HepG2 (cell line): ENCODE measurements at regions not wholly inside any gene's neighbourhood (a gene's known extent, or its start where the extent isn't known, plus 50 kb on each side); places are given as distances from the start of the nearest gene placed in this dataset.

Source experiments
- ATAC-seq: fragments of 200-7000 bp; cut with Tn5 transposase; 3 replicates; pipeline ENCODE4 v1.9.1; 2020; ENCODE audit warnings: mild to moderate bottlenecking, moderate library complexity
- BruUV-seq: library from RNA; stranded (reverse); fragments of 400-500 nt; replicated peaks from 2 replicates; lab custom pipeline; 2021; lab: Mats Ljungman, UMichigan
- CTCF ChIA-PET: fragments of 300-600 bp; formaldehyde crosslinking; extraction: SDS; loops from one replicate; lab custom pipeline; 2021; ENCODE audit warnings: low total read pairs, inconsistent platforms, low intra/inter-chr PET ratio; lab: Yijun Ruan, JAX
- POLR2A ChIA-PET: fragments of 350-600 bp; sonication (Branson Sonifier 250); formaldehyde crosslinking; loops from one replicate; lab custom pipeline; 2020; ENCODE audit warnings: antibody characterized with exemption, inconsistent platforms; lab: Yijun Ruan, JAX
- DNase-seq: peaks from one replicate; pipeline ENCODE4 v3.0.0-alpha.2; 2015; ENCODE audit warnings: low spot score
- FAIRE-seq: peaks from 3 replicates; lab custom pipeline; 2011; peaks lifted over from hg19 to GRCh38; lab: Jason Lieb, UNC
- H2AFZ ChIP-seq: one replicate; pipeline ENCODE4 v1.6.1; 2011; ENCODE audit warnings: low read length, inconsistent platforms
- H3K27ac ChIP-seq: fragments of 300-600 bp; 3 replicates; pipeline ENCODE4 v1.8.0; 2011; ENCODE audit warnings: mixed run types, mild to moderate bottlenecking, mixed read lengths, low read length, inconsistent platforms; ENCODE audit not compliant: insufficient read depth; ENCODE audit errors: extremely low read length
- H3K27me3 ChIP-seq, 2 experiments: fragments of 200-600 bp in 1 of 2; 2 replicates in 1 of 2; 3 replicates in 1 of 2; pipeline versions ENCODE4 v1.6.0 to v1.8.0; 2011; ENCODE audit warnings: low read length in 2 of 2, mild to moderate bottlenecking in 2 of 2, moderate library complexity in 2 of 2, inconsistent platforms in 1 of 2; ENCODE audit not compliant: insufficient read depth in 2 of 2, control insufficient read depth in 1 of 2
- H3K36me3 ChIP-seq, 2 experiments: fragments of 200-600 bp in 1 of 2; replicated peaks in 1 of 2; 2 replicates in 1 of 2; 3 replicates in 1 of 2; pipeline versions ENCODE4 v1.5.1 to v1.8.0; 2011; ENCODE audit warnings: low read length in 2 of 2, inconsistent platforms in 1 of 2; ENCODE audit not compliant: insufficient read depth in 2 of 2, control insufficient read depth in 1 of 2
- H3K4me1 ChIP-seq: 2 replicates; pipeline ENCODE4 v1.5.1; 2012; ENCODE audit warnings: low read length, inconsistent platforms; ENCODE audit not compliant: insufficient read depth
- H3K4me2 ChIP-seq: 2 replicates; pipeline ENCODE4 v1.6.0; 2011; ENCODE audit warnings: low read depth, low read length, inconsistent platforms
- H3K4me3 ChIP-seq, 3 experiments: fragments of 200-600 bp in 1 of 3; sonication (generic), shearing (Covaris generic) in 1 of 3; replicated peaks in 1 of 3; 2 replicates each; pipeline ENCODE4 v1.5.1; 2011 to 2016; ENCODE audit warnings: low read length in 3 of 3, inconsistent platforms in 2 of 3, low read depth in 2 of 3, mild to moderate bottlenecking in 2 of 3, control low read depth in 1 of 3, mixed read lengths in 1 of 3; ENCODE audit not compliant: insufficient read depth in 1 of 3
- H3K79me2 ChIP-seq: one replicate; pipeline ENCODE4 v1.6.1; 2011; ENCODE audit warnings: low read length, inconsistent platforms; ENCODE audit not compliant: insufficient read depth
- H3K9ac ChIP-seq: 2 replicates; pipeline ENCODE4 v1.6.0; 2011; ENCODE audit warnings: mild to moderate bottlenecking, low read depth, low read length, inconsistent platforms; ENCODE audit not compliant: insufficient read depth
- H3K9me3 ChIP-seq: 2 replicates; pipeline ENCODE4 v1.5.1; 2012; ENCODE audit warnings: mild to moderate bottlenecking, low read length
- H4K20me1 ChIP-seq: 2 replicates; pipeline ENCODE4 v1.6.0; 2011; ENCODE audit warnings: inconsistent platforms, mild to moderate bottlenecking, low read length, moderate library complexity; ENCODE audit not compliant: insufficient read depth
- EZH2 ChIP-seq: conservative IDR thresholded peaks from 2 replicates; pipeline ENCODE4 v1.6.1; 2012; ENCODE audit warnings: mild to moderate bottlenecking, low read depth, low read length, moderate library complexity
- MED1 ChIP-seq: sonication (generic); formaldehyde crosslinking; IDR thresholded peaks from 2 replicates; pipeline ENCODE4 v1.4.0; 2020; ENCODE audit warnings: missing genetic modification reagents
- NCOA1 ChIP-seq: sonication (generic); formaldehyde crosslinking; IDR thresholded peaks from 2 replicates; pipeline ENCODE4 v1.9.0; 2021; ENCODE audit warnings: missing genetic modification reagents
- RARG ChIP-seq: sonication (generic); formaldehyde crosslinking; IDR thresholded peaks from 2 replicates; pipeline ENCODE4 v1.4.0; 2020; ENCODE audit warnings: low read depth, mild to moderate bottlenecking, missing genetic modification reagents
- SIX4 ChIP-seq: sonication (generic); formaldehyde crosslinking; IDR thresholded peaks from 2 replicates; pipeline ENCODE4 v1.4.0; 2020; ENCODE audit warnings: missing genetic modification reagents
- ZBTB25 ChIP-seq: IDR thresholded peaks from 2 replicates; pipeline ENCODE4 v1.6.1; 2018; ENCODE audit warnings: missing genetic modification reagents
- in situ Hi-C: cut with HindIII; loops from 2 replicates; pipeline ENCODE4 v1.10.0; 2017; ENCODE audit warnings: low pct_unique_long_range_greater_than_20kb; ENCODE audit not compliant: extremely low pct_ligation_motif_present
- intact Hi-C: fragments of 100-400 bp; cut with micrococcal nuclease; formaldehyde crosslinking; loops from one replicate; pipeline ENCODE4 v1.10.0; 2022; ENCODE audit not compliant: unreplicated experiment
- TF ChIP-seq, protein P1 (sequence below): sonication (generic); IDR thresholded peaks from 2 replicates; pipeline ENCODE4 v1.6.1; 2016; ENCODE audit warnings: low read depth, borderline replicate concordance
- TF ChIP-seq, protein P2 (sequence below), 2 experiments: sonication (generic) in 1 of 2; formaldehyde crosslinking in 1 of 2; IDR thresholded peaks; 2 replicates each; pipeline versions ENCODE4 v1.6.1 to v1.9.0; 2014 to 2022; ENCODE audit warnings: antibody characterized with exemption in 1 of 2, borderline replicate concordance in 1 of 2, inconsistent platforms in 1 of 2, low read depth in 1 of 2, missing genetic modification reagents in 1 of 2

DNA sequence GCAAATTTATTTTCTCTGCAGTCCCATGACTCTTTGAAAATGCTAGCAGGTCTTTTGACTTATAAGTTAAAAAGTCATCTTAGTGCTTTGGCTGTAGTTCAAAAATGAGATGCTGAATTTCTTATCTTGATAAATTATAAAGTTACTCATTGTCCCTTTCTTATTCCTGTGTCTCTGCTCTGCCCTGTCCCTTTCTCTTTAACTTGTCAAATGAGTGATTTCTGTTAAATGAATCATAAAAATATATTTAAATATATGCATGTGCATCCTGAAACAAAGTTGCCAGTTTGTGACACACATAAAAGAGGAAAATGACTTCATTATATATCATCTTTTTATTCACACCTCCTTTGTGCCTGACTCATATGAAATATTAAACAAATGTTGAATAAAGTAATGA is 1097.3 kb upstream of the EPHA6 start:
- no TSS peak for BruUV-seq
- POLR2A ChIA-PET, result no interaction called here
- no peak for FAIRE-seq

DNA sequence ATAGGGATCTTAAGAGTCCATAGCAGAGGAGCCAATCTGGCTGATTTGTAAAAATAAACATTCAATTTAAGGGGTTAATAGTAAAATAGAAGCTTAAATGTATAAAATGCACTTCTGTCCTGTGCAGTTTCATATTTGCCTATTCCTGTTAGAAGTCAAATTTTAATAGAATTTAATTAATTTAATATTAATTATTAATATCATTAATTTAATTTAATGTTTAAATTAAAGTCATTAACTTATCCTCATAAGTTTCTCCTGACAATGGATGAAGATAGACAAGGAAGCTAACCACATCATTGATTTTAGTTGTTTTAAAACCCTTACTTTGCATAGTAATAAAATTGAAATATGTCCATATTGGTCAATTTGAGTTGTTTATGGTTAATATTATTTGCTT is 1096.2 kb upstream of the EPHA6 start:
- H3K9me3 ChIP-seq, result no peaks in the 10 kb centered on the region
- DNase-seq, result no peak
- ATAC-seq, result no peak
- H3K4me2 ChIP-seq, result no peak overlapping the region
- H3K9ac ChIP-seq, result no peak overlapping the region
- no peaks in the 10 kb centered on the region for H3K27me3 ChIP-seq
- no peak overlapping the region for H3K4me3 ChIP-seq
- in situ Hi-C loops, result no loop called here
- POLR2A ChIA-PET, result no interaction called here
- H2AFZ ChIP-seq, result no peak overlapping the region
- no peaks in the 10 kb centered on the region for H3K4me1 ChIP-seq
- H3K27ac ChIP-seq, result no peak overlapping the region
- BruUV-seq, result no TSS peak
- intact Hi-C loops, result no loop called here
- no peaks in the 10 kb centered on the region for H4K20me1 ChIP-seq
- TF ChIP-seq NCOA1 (CRISPR knock-in tag) (no peak), MED1 (CRISPR knock-in tag) (no peak)
- TF ChIP-seq, protein P1, sequence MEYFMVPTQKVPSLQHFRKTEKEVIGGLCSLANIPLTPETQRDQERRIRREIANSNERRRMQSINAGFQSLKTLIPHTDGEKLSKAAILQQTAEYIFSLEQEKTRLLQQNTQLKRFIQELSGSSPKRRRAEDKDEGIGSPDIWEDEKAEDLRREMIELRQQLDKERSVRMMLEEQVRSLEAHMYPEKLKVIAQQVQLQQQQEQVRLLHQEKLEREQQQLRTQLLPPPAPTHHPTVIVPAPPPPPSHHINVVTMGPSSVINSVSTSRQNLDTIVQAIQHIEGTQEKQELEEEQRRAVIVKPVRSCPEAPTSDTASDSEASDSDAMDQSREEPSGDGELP, result no peak
- TF ChIP-seq, protein P2, sequence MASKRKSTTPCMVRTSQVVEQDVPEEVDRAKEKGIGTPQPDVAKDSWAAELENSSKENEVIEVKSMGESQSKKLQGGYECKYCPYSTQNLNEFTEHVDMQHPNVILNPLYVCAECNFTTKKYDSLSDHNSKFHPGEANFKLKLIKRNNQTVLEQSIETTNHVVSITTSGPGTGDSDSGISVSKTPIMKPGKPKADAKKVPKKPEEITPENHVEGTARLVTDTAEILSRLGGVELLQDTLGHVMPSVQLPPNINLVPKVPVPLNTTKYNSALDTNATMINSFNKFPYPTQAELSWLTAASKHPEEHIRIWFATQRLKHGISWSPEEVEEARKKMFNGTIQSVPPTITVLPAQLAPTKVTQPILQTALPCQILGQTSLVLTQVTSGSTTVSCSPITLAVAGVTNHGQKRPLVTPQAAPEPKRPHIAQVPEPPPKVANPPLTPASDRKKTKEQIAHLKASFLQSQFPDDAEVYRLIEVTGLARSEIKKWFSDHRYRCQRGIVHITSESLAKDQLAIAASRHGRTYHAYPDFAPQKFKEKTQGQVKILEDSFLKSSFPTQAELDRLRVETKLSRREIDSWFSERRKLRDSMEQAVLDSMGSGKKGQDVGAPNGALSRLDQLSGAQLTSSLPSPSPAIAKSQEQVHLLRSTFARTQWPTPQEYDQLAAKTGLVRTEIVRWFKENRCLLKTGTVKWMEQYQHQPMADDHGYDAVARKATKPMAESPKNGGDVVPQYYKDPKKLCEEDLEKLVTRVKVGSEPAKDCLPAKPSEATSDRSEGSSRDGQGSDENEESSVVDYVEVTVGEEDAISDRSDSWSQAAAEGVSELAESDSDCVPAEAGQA (IDR thresholded peaks at IDR 0.05; ENCODE audit: low read depth), result no peak
- TF ChIP-seq, protein P2 (CRISPR knock-in tag; IDR thresholded peaks at IDR 0.05; ENCODE audit: borderline replicate concordance), result no peak
- FAIRE-seq, result no peak
- no peaks in the 10 kb centered on the region for H3K79me2 ChIP-seq
- CTCF ChIA-PET, result no interaction called here
- H3K36me3 ChIP-seq, result no peaks in the 10 kb centered on the region

More for the DNA sequence above, 1097.3 kb upstream of the EPHA6 start:
- no peak for DNase-seq
- Histone ChIP-seq H3K4me2 (no peak overlapping the region), H3K27ac (no peak overlapping the region), H3K36me3 (no peaks in the 10 kb centered on the region), H3K4me1 (no peaks in the 10 kb centered on the region), H3K27me3 (no peaks in the 10 kb centered on the region), H3K79me2 (no peaks in the 10 kb centered on the region), H3K9me3 (no peaks in the 10 kb centered on the region), H3K4me3 (no peak overlapping the region), H4K20me1 (no peaks in the 10 kb centered on the region), H3K9ac (no peak overlapping the region), H2AFZ (no peak overlapping the region)
- ATAC-seq, result no peak
- intact Hi-C loops, result no loop called here
- CTCF ChIA-PET, result no interaction called here
- in situ Hi-C loops, result no loop called here
- TF ChIP-seq RARG (CRISPR knock-in tag) (no peak), ZBTB25 (CRISPR knock-in tag) (no peak), EZH2 (no peak), SIX4 (CRISPR knock-in tag) (no peak)
